Keratinocyte (primary cell): ENCODE measurements at regions not wholly inside any gene's neighbourhood (a gene's known extent, or its start where the extent isn't known, plus 50 kb on each side); places are given as distances from the start of the nearest gene placed in this dataset.

Experiments
- DNase-seq: peaks from one replicate; pipeline ENCODE4 v3.0.0-alpha.2; 2011; ENCODE audit warnings: low read depth, missing footprints, low spot score
- FAIRE-seq: peaks from 2 replicates; lab custom pipeline; 2011; peaks lifted over from hg19 to GRCh38; lab: Jason Lieb, UNC
- H2AFZ ChIP-seq: 2 replicates; pipeline ENCODE4 v1.6.0; 2012; ENCODE audit warnings: low read length, control low read depth, inconsistent platforms; ENCODE audit not compliant: control insufficient read depth
- H3K27ac ChIP-seq: 2 replicates; pipeline ENCODE4 v1.5.1; 2011; ENCODE audit warnings: low read length; ENCODE audit not compliant: control insufficient read depth, insufficient read depth
- H3K27me3 ChIP-seq: 3 replicates; pipeline ENCODE4 v1.6.0; 2011; ENCODE audit warnings: low read length; ENCODE audit not compliant: control insufficient read depth, insufficient read depth; ENCODE audit errors: extremely low read depth
- H3K36me3 ChIP-seq, 2 experiments: 2 replicates in 1 of 2; 3 replicates in 1 of 2; pipeline ENCODE4 v1.5.1; 2011; ENCODE audit warnings: low read length in 2 of 2, mild to moderate bottlenecking in 1 of 2; ENCODE audit not compliant: control insufficient read depth in 2 of 2, insufficient read depth in 2 of 2; ENCODE audit errors: extremely low read depth in 1 of 2
- H3K4me1 ChIP-seq: 3 replicates; pipeline ENCODE4 v1.5.1; 2011; ENCODE audit warnings: low read length; ENCODE audit not compliant: control insufficient read depth, insufficient read depth; ENCODE audit errors: extremely low read depth
- H3K4me2 ChIP-seq: 3 replicates; pipeline ENCODE4 v1.6.0; 2011; ENCODE audit warnings: low read depth, low read length; ENCODE audit not compliant: control insufficient read depth, insufficient read depth; ENCODE audit errors: extremely low read depth
- H3K4me3 ChIP-seq, 3 experiments: fragments of 200-600 bp in 1 of 3; sonication (generic) in 1 of 3; 2 replicates in 2 of 3; 3 replicates in 1 of 3; pipeline ENCODE4 v1.5.1; 2011 to 2016; ENCODE audit warnings: low read length in 3 of 3, mild to moderate bottlenecking in 3 of 3, control low read depth in 2 of 3, inconsistent platforms in 1 of 3, low read depth in 1 of 3, mixed read lengths in 1 of 3, mixed run types in 1 of 3, moderate library complexity in 1 of 3; ENCODE audit not compliant: control insufficient read depth in 2 of 3, insufficient read depth in 2 of 3; ENCODE audit errors: extremely low read depth in 1 of 3
- H3K79me2 ChIP-seq: 2 replicates; pipeline ENCODE4 v1.6.0; 2012; ENCODE audit warnings: low read length; ENCODE audit not compliant: control insufficient read depth, insufficient read depth
- H3K9ac ChIP-seq: 3 replicates; pipeline ENCODE4 v1.6.0; 2011; ENCODE audit warnings: low read length; ENCODE audit not compliant: control insufficient read depth, insufficient read depth; ENCODE audit errors: extremely low read depth
- H3K9me1 ChIP-seq: 3 replicates; pipeline ENCODE4 v1.6.0; 2011; ENCODE audit warnings: low read length; ENCODE audit not compliant: control insufficient read depth, insufficient read depth; ENCODE audit errors: extremely low read depth
- H3K9me3 ChIP-seq: 2 replicates; pipeline ENCODE4 v1.5.1; 2012; ENCODE audit warnings: low read depth, low read length; ENCODE audit not compliant: control insufficient read depth
- H4K20me1 ChIP-seq: 3 replicates; pipeline ENCODE4 v1.6.0; 2011; ENCODE audit warnings: low read length; ENCODE audit not compliant: control insufficient read depth, insufficient read depth; ENCODE audit errors: extremely low read depth
- EZH2 ChIP-seq: IDR thresholded peaks from one replicate; pipeline ENCODE4 v1.6.1; 2012; ENCODE audit warnings: inconsistent platforms, mild to moderate bottlenecking, low read length, moderate library complexity
- dilution Hi-C: fragments of 300-500 bp; cut with MboI; formaldehyde crosslinking; loops from one replicate; pipeline ENCODE4 v1.7.0; 2020; ENCODE audit warnings: low sequenced_read_pairs; ENCODE audit not compliant: extremely low pct_ligation_motif_present
- TF ChIP-seq, protein P1 (sequence below), 3 experiments: IDR thresholded peaks in 1 of 3; conservative IDR thresholded peaks in 1 of 3; optimal IDR thresholded peaks in 1 of 3; 2 replicates in 2 of 3; 3 replicates in 1 of 3; pipeline versions ENCODE3 to v1.5.1; 2011; ENCODE audit warnings: low read length in 3 of 3, mild to moderate bottlenecking in 3 of 3, moderate library complexity in 2 of 3, control low read depth in 1 of 3, inconsistent platforms in 1 of 3; ENCODE audit not compliant: insufficient read depth in 2 of 3; ENCODE audit errors: extremely low read depth in 1 of 3

DNA sequence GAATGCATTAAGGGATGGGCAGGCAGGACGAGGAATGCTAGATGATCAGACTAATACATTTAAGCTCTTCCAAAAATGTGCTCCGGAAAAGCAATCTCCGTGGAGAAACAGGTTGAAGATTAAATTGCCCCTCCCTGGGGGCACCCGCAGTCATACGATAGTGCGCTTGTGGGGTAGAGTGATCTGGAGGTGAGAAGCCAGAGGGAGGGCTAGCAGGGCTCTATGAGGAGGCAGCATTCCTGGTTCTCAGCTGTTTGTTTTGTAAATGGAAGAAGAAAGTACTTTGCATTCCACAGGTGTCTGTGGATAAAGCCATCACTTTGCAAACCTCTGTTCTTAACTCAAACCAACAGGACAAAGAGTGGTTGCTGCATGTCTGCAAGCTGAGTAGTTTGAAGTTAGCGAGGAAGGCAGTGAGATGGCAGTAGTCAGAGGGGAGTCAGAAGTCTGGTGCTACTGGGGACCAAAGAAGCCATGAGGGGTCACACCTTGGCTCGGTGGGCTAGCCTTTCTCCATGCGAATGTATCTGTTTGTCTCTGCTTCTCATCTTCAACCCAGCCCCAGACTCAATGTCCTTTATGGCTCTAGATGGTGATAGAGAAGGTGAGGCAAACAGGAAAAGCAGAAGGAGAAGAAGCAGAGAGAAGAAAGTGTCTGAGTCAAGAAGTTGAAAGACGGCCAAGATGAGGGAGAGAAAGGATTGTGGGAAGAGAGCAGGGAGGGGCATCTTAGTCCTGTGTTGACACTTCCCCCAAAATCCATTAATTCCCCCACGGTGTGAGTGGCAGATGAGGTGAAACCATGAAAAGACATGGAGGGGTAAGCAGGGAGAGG lies 65.2 kb upstream of the GJA8 start:
- Histone ChIP-seq H3K4me2 (no peak overlapping the region), H3K79me2 (no peaks in the 10 kb centered on the region), H3K9ac (no peak overlapping the region), H3K4me3 (no peak overlapping the region), H3K9me3 (no peaks in the 10 kb centered on the region), H4K20me1 (no peaks in the 10 kb centered on the region), H3K9me1 (no peaks in the 10 kb centered on the region), H3K27ac (no peak overlapping the region), H3K4me1 (no peaks in the 10 kb centered on the region), H2AFZ (no peak overlapping the region), H3K36me3 (no peaks in the 10 kb centered on the region), H3K27me3 (no peaks in the 10 kb centered on the region)
- FAIRE-seq (no peak), DNase-seq (no peak)
- dilution Hi-C loops, result no loop called here
- TF ChIP-seq EZH2, result no peak
- TF ChIP-seq, protein P1, sequence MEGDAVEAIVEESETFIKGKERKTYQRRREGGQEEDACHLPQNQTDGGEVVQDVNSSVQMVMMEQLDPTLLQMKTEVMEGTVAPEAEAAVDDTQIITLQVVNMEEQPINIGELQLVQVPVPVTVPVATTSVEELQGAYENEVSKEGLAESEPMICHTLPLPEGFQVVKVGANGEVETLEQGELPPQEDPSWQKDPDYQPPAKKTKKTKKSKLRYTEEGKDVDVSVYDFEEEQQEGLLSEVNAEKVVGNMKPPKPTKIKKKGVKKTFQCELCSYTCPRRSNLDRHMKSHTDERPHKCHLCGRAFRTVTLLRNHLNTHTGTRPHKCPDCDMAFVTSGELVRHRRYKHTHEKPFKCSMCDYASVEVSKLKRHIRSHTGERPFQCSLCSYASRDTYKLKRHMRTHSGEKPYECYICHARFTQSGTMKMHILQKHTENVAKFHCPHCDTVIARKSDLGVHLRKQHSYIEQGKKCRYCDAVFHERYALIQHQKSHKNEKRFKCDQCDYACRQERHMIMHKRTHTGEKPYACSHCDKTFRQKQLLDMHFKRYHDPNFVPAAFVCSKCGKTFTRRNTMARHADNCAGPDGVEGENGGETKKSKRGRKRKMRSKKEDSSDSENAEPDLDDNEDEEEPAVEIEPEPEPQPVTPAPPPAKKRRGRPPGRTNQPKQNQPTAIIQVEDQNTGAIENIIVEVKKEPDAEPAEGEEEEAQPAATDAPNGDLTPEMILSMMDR (optimal IDR thresholded peaks at IDR 0.05 in 1 of 3, IDR thresholded peaks at IDR 0.05 in 1 of 3, conservative IDR thresholded peaks at IDR 0.05 in 1 of 3; ENCODE audit: extremely low read depth in 1 of 3, insufficient read depth in 2 of 3, low read length in 3 of 3), result no peak

DNA sequence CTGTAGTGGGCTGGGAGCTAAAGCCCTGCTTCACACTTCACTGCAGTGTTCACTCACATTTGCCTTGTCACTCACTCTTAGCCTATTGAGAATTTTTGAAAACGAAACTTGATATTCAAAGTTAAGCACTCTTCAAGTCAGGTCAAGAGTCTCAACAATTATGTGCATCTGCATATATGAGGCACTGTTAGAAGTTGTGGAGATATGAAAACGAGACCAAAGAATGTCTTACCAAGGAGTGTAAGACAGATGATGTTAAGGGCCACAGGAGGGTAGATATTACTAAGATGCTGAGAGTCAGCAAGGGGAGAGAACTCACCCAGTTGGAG lies 64.7 kb upstream of the GJA8 start:
- no peak overlapping the region for H2AFZ ChIP-seq
- no peak overlapping the region for H3K9ac ChIP-seq
- no peak overlapping the region for H3K27ac ChIP-seq
- no peaks in the 10 kb centered on the region for H3K4me1 ChIP-seq
- dilution Hi-C loops, result no loop called here
- no peaks in the 10 kb centered on the region for H3K27me3 ChIP-seq
- DNase-seq, result no peak
- no peak overlapping the region for H3K4me2 ChIP-seq
- no peaks in the 10 kb centered on the region for H3K79me2 ChIP-seq
- no peak for FAIRE-seq
- no peak for TF ChIP-seq EZH2
- TF ChIP-seq, protein P1 (optimal IDR thresholded peaks at IDR 0.05 in 1 of 3, IDR thresholded peaks at IDR 0.05 in 1 of 3, conservative IDR thresholded peaks at IDR 0.05 in 1 of 3; ENCODE audit: extremely low read depth in 1 of 3, insufficient read depth in 2 of 3, low read length in 3 of 3), result no peak
- no peaks in the 10 kb centered on the region for H4K20me1 ChIP-seq
- no peaks in the 10 kb centered on the region for H3K9me3 ChIP-seq
- H3K4me3 ChIP-seq, result no peak overlapping the region
- no peaks in the 10 kb centered on the region for H3K36me3 ChIP-seq
- no peaks in the 10 kb centered on the region for H3K9me1 ChIP-seq
